ENCODE measurements at regions not wholly inside any gene's neighbourhood (a gene's known extent, or its start where the extent isn't known, plus 50 kb on each side); places are given as distances from the start of the nearest gene placed in this dataset.

DNA sequence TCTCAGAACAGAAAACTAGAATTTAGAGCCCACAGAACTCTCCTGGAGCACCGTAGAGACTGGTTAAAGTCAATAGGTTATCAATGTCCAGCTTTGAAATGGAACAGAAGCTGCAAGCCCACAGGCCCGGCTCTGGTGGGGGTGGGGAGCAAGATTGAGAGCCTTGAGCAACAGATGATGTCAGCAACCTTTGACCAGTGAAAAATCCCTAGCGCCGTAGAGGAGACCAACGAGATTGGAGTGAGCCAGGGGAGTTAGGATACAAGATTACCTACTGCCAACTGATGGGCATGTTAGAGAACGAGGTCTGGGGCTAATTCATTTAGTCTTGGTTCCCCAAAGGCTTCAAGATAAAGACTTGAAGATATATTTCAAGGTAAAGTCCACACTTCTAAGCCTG, 345.5 kb upstream of the LMCD1 start:
- Histone ChIP-seq H3K27ac (no peak overlapping the region), H3K4me1 (no peaks in the 10 kb centered on the region), H3K36me3 (no peaks in the 10 kb centered on the region), H3K4me3 (no peak overlapping the region), H3K27me3 (no peaks in the 10 kb centered on the region), H3K9me3 (no peaks in the 10 kb centered on the region)
- 71 to 75% methylated on average over 6 of the region's 6 CpGs for WGBS, 2 donors
- no peak for DNase-seq
- TF ChIP-seq POLR2A (IDR thresholded peaks at IDR 0.05): no peak
- no peak for TF ChIP-seq POLR2AphosphoS5 (IDR thresholded peaks at IDR 0.05)
- TF ChIP-seq, protein P1, sequence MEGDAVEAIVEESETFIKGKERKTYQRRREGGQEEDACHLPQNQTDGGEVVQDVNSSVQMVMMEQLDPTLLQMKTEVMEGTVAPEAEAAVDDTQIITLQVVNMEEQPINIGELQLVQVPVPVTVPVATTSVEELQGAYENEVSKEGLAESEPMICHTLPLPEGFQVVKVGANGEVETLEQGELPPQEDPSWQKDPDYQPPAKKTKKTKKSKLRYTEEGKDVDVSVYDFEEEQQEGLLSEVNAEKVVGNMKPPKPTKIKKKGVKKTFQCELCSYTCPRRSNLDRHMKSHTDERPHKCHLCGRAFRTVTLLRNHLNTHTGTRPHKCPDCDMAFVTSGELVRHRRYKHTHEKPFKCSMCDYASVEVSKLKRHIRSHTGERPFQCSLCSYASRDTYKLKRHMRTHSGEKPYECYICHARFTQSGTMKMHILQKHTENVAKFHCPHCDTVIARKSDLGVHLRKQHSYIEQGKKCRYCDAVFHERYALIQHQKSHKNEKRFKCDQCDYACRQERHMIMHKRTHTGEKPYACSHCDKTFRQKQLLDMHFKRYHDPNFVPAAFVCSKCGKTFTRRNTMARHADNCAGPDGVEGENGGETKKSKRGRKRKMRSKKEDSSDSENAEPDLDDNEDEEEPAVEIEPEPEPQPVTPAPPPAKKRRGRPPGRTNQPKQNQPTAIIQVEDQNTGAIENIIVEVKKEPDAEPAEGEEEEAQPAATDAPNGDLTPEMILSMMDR (IDR thresholded peaks at IDR 0.05): no peak
- no peak for TF ChIP-seq EP300 (IDR thresholded peaks at IDR 0.05)
- no peak for ATAC-seq (ENCODE audit: low FRiP score in 2 of 2)

DNA sequence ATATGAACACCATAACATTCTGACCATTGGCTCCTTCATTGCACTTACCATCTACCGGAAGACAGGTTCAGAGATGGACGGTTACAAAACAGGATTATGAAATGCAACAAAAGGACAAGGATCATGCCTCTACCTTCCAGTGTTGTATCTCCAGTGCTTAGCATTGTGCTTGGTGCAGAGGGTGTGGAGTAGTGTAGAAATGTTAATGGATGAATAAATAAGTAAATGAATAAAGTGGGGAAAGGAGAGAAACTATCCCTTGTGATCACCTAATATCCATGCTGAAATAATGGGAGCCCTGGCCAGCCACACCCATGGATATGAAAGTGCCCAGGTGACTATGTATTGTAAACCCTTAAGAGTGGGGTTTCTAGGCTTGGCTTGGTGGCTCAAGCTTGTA, 344.8 kb upstream of the LMCD1 start:
- DNase-seq (no peak), ATAC-seq (ENCODE audit: low FRiP score in 2 of 2) (no peak)
- H3K27ac ChIP-seq: no peak overlapping the region
- H3K27me3 ChIP-seq: no peaks in the 10 kb centered on the region
- WGBS, 2 donors: 85 to 89% methylated on average over 2 of the region's 2 CpGs
- TF ChIP-seq POLR2AphosphoS5 (IDR thresholded peaks at IDR 0.05) (no peak), EP300 (IDR thresholded peaks at IDR 0.05) (no peak), POLR2A (IDR thresholded peaks at IDR 0.05) (no peak)
- TF ChIP-seq, protein P1 (IDR thresholded peaks at IDR 0.05): no peak
- H3K4me1 ChIP-seq: no peaks in the 10 kb centered on the region
- H3K4me3 ChIP-seq: no peak overlapping the region
- H3K36me3 ChIP-seq: no peaks in the 10 kb centered on the region
- H3K9me3 ChIP-seq: no peaks in the 10 kb centered on the region

DNA sequence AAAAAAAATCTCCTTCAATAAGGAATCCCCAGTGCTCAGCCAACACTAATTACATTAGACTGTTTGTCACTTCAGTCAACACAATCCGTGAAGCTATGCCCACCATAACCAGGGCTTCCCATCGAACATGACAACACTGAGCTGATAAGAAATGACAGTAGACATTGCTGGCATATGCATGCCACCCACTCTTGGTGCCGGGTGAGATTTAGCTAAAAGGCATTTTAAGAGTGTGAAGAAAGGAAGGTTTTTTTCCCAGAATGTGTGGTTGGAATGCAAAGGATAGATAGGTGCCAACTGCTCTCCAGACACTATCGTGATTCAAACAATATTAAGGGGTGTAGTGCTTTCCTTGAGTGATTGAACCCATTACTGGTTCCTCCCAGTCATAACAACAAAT, 344.0 kb upstream of the LMCD1 start:
- no peaks in the 10 kb centered on the region for H3K4me1 ChIP-seq
- no peak for DNase-seq
- TF ChIP-seq POLR2AphosphoS5 (IDR thresholded peaks at IDR 0.05) (no peak), POLR2A (IDR thresholded peaks at IDR 0.05) (no peak), EP300 (IDR thresholded peaks at IDR 0.05) (no peak)
- TF ChIP-seq, protein P1 (IDR thresholded peaks at IDR 0.05): no peak
- ATAC-seq (ENCODE audit: low FRiP score in 2 of 2): no peak
- no peak overlapping the region for H3K27ac ChIP-seq
- WGBS, 2 donors: 80% methylated on average over 4 of the region's 4 CpGs
- H3K4me3 ChIP-seq: no peak overlapping the region
- H3K36me3 ChIP-seq: no peaks in the 10 kb centered on the region
- H3K27me3 ChIP-seq: no peaks in the 10 kb centered on the region
- no peaks in the 10 kb centered on the region for H3K9me3 ChIP-seq

DNA sequence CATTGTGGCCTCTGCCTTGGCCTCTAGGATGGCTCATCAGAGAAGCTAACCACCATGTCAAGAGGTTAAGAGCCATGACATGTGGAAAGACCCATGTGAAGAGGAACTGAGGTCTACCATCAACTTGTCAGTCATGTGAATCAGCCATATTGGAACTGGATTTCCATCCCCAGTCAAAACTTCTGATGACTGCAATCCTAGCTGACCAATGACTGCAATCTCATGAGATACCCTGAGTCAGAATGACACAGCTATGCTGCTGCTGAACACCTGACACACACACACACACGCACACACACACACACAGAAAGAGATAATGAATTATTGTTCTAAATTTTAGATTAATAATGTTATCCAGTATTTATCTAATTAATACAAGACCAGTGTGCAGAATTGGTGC, 337.5 kb upstream of the LMCD1 start:
- DNase-seq (no peak), ATAC-seq (ENCODE audit: low FRiP score in 2 of 2) (no peak)
- no peak overlapping the region for H3K27ac ChIP-seq
- TF ChIP-seq EP300 (IDR thresholded peaks at IDR 0.05) (no peak), POLR2AphosphoS5 (IDR thresholded peaks at IDR 0.05) (no peak), POLR2A (IDR thresholded peaks at IDR 0.05) (no peak)
- TF ChIP-seq, protein P1 (IDR thresholded peaks at IDR 0.05): no peak
- H3K36me3 ChIP-seq: no peaks in the 10 kb centered on the region
- no peak overlapping the region for H3K4me3 ChIP-seq
- H3K4me1 ChIP-seq: no peaks in the 10 kb centered on the region
- 91 to 95% methylated on average over 1 of the region's 1 CpG for WGBS, 2 donors
- no peaks in the 10 kb centered on the region for H3K9me3 ChIP-seq
- no peaks in the 10 kb centered on the region for H3K27me3 ChIP-seq

DNA sequence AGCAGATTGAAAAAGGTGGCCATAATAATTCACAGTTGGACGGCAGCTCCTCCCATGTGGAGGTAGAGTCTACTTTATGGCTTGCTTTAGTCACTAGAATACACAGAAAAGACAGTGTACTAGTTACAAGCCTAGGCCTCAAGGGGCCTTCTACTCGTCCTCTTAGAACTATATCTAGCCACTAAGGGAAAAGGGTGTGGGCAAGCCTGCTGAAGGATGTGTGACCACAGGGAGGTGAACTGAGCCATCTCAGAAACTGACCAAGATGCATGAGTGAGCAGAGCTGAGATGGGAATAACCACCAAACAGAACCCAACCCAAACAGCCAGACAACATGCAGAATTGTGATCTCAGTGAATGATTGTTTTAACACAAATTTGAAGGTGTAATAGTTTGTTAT, 335.6 kb upstream of the LMCD1 start:
- no peak for TF ChIP-seq POLR2A (IDR thresholded peaks at IDR 0.05)
- no peak for TF ChIP-seq EP300 (IDR thresholded peaks at IDR 0.05)
- TF ChIP-seq, protein P1 (IDR thresholded peaks at IDR 0.05): no peak
- TF ChIP-seq POLR2AphosphoS5 (IDR thresholded peaks at IDR 0.05): no peak
- Histone ChIP-seq H3K36me3 (no peaks in the 10 kb centered on the region), H3K4me1 (no peaks in the 10 kb centered on the region), H3K27me3 (no peaks in the 10 kb centered on the region), H3K9me3 (no peaks in the 10 kb centered on the region), H3K27ac (no peak overlapping the region), H3K4me3 (no peak overlapping the region)
- DNase-seq (no peak), ATAC-seq (ENCODE audit: low FRiP score in 2 of 2) (no peak)
- WGBS, 2 donors: 69 to 73% methylated on average over 2 of the region's 2 CpGs

All from upper lobe of left lung (tissue), 6 donors.